Peyer's patch (tissue), 4 donors: ENCODE measurements at regions not wholly inside any gene's neighbourhood (a gene's known extent, or its start where the extent isn't known, plus 50 kb on each side); places are given as distances from the start of the nearest gene placed in this dataset.

Source experiments
- CTCF ChIP-seq, 6 experiments: fragments of 450-650 bp in 4 of 6; fragments of 200-600 bp in 2 of 6; sonication (generic) in 1 of 6; IDR thresholded peaks; one replicate each; pipeline ENCODE4 v1.5.1; 2017 to 2019; ENCODE audit warnings: antibody characterized with exemption in 6 of 6, mild to moderate bottlenecking in 3 of 6, moderate library complexity in 1 of 6
- POLR2A ChIP-seq, 2 donors: fragments of 450-650 bp; IDR thresholded peaks; one replicate each; pipeline ENCODE4 v1.5.1; 2017; ENCODE audit warnings: antibody characterized with exemption in 2 of 2, mild to moderate bottlenecking in 2 of 2, moderate library complexity in 2 of 2

DNA sequence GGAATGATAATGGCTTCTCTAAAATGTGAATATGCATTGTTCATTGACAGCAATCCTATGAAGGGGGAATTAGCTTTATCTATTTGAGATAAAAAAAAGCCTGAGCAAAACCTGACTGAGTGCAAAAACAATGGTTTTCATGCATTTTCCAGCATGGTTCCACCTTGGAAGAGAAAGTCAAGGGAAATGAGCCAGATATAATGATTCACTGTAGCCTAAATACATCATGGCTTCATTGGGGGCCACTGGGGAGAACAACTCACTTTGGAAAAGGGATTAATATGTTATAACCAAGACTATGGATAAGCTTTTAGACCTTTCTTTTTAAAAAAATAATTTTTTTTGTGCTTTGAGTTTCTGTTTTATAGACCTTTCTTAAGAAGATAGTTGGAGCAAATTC lies 679.7 kb downstream of the NYAP2 start:
- TF ChIP-seq CTCF (IDR thresholded peaks at IDR 0.05) (no peak), POLR2A (IDR thresholded peaks at IDR 0.05) (no peak)
